PC-3 (cell line): ENCODE measurements at regions not wholly inside any gene's neighbourhood (a gene's known extent, or its start where the extent isn't known, plus 50 kb on each side); places are given as distances from the start of the nearest gene placed in this dataset.

Experiments used
- CTCF ChIP-seq: fragments of 300-600 bp; sonication (generic); conservative IDR thresholded peaks from 2 replicates; pipeline ENCODE4 v1.5.1; 2017; ENCODE audit warnings: antibody characterized with exemption, low read depth, mild to moderate bottlenecking, low read length
- EZH2phosphoT487 ChIP-seq: fragments of 300-600 bp; sonication (generic); IDR thresholded peaks from 2 replicates; pipeline ENCODE4 v1.6.1; 2018; ENCODE audit warnings: mild to moderate bottlenecking, antibody characterized with exemption, low read length, borderline replicate concordance

GRCh38 chr6:16918586-16918985 is 157.3 kb upstream of the ATXN1 start:
- no peak for TF ChIP-seq CTCF
- no peak for TF ChIP-seq EZH2phosphoT487
